ENCODE measurements at regions not wholly inside any gene's neighbourhood (a gene's known extent, or its start where the extent isn't known, plus 50 kb on each side); places are given as distances from the start of the nearest gene placed in this dataset.

GRCh38 chr3:28080716-28081115 is 160.7 kb upstream of the CMC1 start:
- Mint-ChIP-seq H3K4me1 (ENCODE audit: low read depth) (no peaks in the 10 kb centered on the region), H3K27ac (no peak overlapping the region), H3K4me3 (no peak overlapping the region), H3K9me3 (no peaks in the 10 kb centered on the region), H3K27me3 (no peaks in the 10 kb centered on the region), H3K36me3 (ENCODE audit: low read depth) (no peaks in the 10 kb centered on the region)
- no peaks in the 10 kb centered on the region for H3K36me3 ChIP-seq (ENCODE audit: insufficient read depth, low read length)
- CTCF ChIA-PET: no interaction called here
- intact Hi-C loops (cut with DNase I, micrococcal nuclease): no loop called here
- POLR2A ChIA-PET: interaction anchor here (0.6 kb wide), 1 partner anchor 73 kb away, joined by 4 read pairs; no protein-coding TSS in a partner anchor
- H3K4me3 ChIP-seq (ENCODE audit: low read length): no peak overlapping the region
- H3K4me1 ChIP-seq (ENCODE audit: insufficient read depth, low read length): no peaks in the 10 kb centered on the region
- no peak for ATAC-seq (ENCODE audit: poor library complexity)
- H3K9me3 ChIP-seq (ENCODE audit: control insufficient read depth in 1 of 2, insufficient read depth in 1 of 2, low read length in 2 of 2): no peaks in the 10 kb centered on the region
- TF ChIP-seq CTCF (IDR thresholded peaks at IDR 0.05): no peak
- H3K27me3 ChIP-seq (ENCODE audit: control insufficient read depth in 1 of 2, insufficient read depth in 2 of 2, low read length in 2 of 2): no peaks in the 10 kb centered on the region
- H3K27ac ChIP-seq (ENCODE audit: low read depth in 1 of 2, low read length in 2 of 2): no peak overlapping the region
- DNase-seq: no peak

- no peaks in the 10 kb centered on the region for H3K9me3 Mint-ChIP-seq
- CTCF ChIA-PET: no interaction called here
- TF ChIP-seq CTCF (IDR thresholded peaks at IDR 0.05): no peak
- POLR2A ChIA-PET: no interaction called here
- intact Hi-C loops (cut with DNase I, micrococcal nuclease): no loop called here
- Histone ChIP-seq H3K9me3 (ENCODE audit: control insufficient read depth in 1 of 2, insufficient read depth in 1 of 2, low read length in 2 of 2) (no peaks in the 10 kb centered on the region), H3K27me3 (ENCODE audit: control insufficient read depth in 1 of 2, insufficient read depth in 2 of 2, low read length in 2 of 2) (no peaks in the 10 kb centered on the region), H3K4me3 (ENCODE audit: low read length) (no peak overlapping the region), H3K27ac (ENCODE audit: low read depth in 1 of 2, low read length in 2 of 2) (no peak overlapping the region), H3K36me3 (ENCODE audit: insufficient read depth, low read length) (no peaks in the 10 kb centered on the region), H3K4me1 (ENCODE audit: insufficient read depth, low read length) (no peaks in the 10 kb centered on the region)
- H3K27ac Mint-ChIP-seq: no peak overlapping the region
- DNase-seq: no peak
- H3K4me1 Mint-ChIP-seq (ENCODE audit: low read depth): no peaks in the 10 kb centered on the region
- no peaks in the 10 kb centered on the region for H3K27me3 Mint-ChIP-seq
- H3K36me3 Mint-ChIP-seq (ENCODE audit: low read depth): no peaks in the 10 kb centered on the region
- no peak for ATAC-seq (ENCODE audit: poor library complexity)
- H3K4me3 Mint-ChIP-seq: no peak overlapping the region
Observed at GRCh38 chr3:28081533-28081947, 159.9 kb upstream of the CMC1 start.

- no peaks in the 10 kb centered on the region for H3K27me3 Mint-ChIP-seq
- CTCF ChIA-PET: no interaction called here
- no peak overlapping the region for H3K4me3 ChIP-seq (ENCODE audit: low read length)
- DNase-seq (no peak), ATAC-seq (ENCODE audit: poor library complexity) (no peak)
- no peak overlapping the region for H3K27ac Mint-ChIP-seq
- no peaks in the 10 kb centered on the region for H3K9me3 Mint-ChIP-seq
- no peaks in the 10 kb centered on the region for H3K9me3 ChIP-seq (ENCODE audit: control insufficient read depth in 1 of 2, insufficient read depth in 1 of 2, low read length in 2 of 2)
- intact Hi-C loops (cut with DNase I, micrococcal nuclease): no loop called here
- H3K36me3 ChIP-seq (ENCODE audit: insufficient read depth, low read length): no peaks in the 10 kb centered on the region
- no peaks in the 10 kb centered on the region for H3K36me3 Mint-ChIP-seq (ENCODE audit: low read depth)
- TF ChIP-seq CTCF (IDR thresholded peaks at IDR 0.05): no peak
- no peaks in the 10 kb centered on the region for H3K4me1 Mint-ChIP-seq (ENCODE audit: low read depth)
- no peaks in the 10 kb centered on the region for H3K27me3 ChIP-seq (ENCODE audit: control insufficient read depth in 1 of 2, insufficient read depth in 2 of 2, low read length in 2 of 2)
- no peak overlapping the region for H3K27ac ChIP-seq (ENCODE audit: low read depth in 1 of 2, low read length in 2 of 2)
- no peaks in the 10 kb centered on the region for H3K4me1 ChIP-seq (ENCODE audit: insufficient read depth, low read length)
- no peak overlapping the region for H3K4me3 Mint-ChIP-seq
- POLR2A ChIA-PET: no interaction called here
Observed at GRCh38 chr3:28087591-28087990, 153.8 kb upstream of the CMC1 start.
